ENCODE measurements at regions not wholly inside any gene's neighbourhood (a gene's known extent, or its start where the extent isn't known, plus 50 kb on each side); places are given as distances from the start of the nearest gene placed in this dataset.

DNA sequence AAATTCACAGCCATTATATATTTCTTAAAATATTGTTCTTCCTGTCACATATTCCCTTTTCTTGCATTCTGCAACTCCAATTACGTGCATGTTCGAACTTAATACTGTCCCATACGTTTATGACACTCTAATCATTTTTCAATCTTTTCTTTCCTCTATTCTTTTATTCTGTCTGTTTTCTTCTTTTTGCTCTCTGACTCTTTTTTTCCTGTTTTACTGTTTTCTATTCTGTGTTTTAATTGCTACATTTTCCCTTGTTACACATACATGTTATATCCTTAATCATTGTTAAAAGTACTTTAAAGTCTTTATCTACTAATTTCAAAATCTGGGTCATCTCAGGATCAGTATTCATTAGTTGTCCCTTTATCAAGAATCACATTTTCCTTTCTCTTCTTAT, 1149.1 kb upstream of the PCDH20 start:
- H3K27me3 ChIP-seq (ENCODE audit: insufficient read depth), result no peaks in the 10 kb centered on the region
- ATAC-seq, result no peak
- no peaks in the 10 kb centered on the region for H4K20me1 ChIP-seq (replicated peaks; ENCODE audit: insufficient read depth)
- H3K27ac Mint-ChIP-seq, result no peak overlapping the region
- no peaks in the 10 kb centered on the region for H3K36me3 ChIP-seq (ENCODE audit: insufficient read depth)
- H3K9me3 Mint-ChIP-seq, result no peaks in the 10 kb centered on the region
- no peaks in the 10 kb centered on the region for H3F3A ChIP-seq (replicated peaks; ENCODE audit: low read depth)
- H3K4me3 ChIP-seq, result no peak overlapping the region
- H3K9me2 ChIP-seq (ENCODE audit: insufficient read depth), result no peaks in the 10 kb centered on the region
- peaks cover 3% of the 10 kb centered on the region; the same call in 1 of the 3 replicates for H3K4me1 Mint-ChIP-seq
- no peak overlapping the region for H3K27ac ChIP-seq (ENCODE audit: low read depth)
- TF ChIP-seq ZNF331 (CRISPR knock-in tag; IDR thresholded peaks at IDR 0.05; ENCODE audit: low read depth), result no peak
- TF ChIP-seq POLR2AphosphoS5 (IDR thresholded peaks at IDR 0.05; ENCODE audit: low read depth), result no peak
- TF ChIP-seq NANOG (IDR thresholded peaks at IDR 0.05; ENCODE audit: borderline replicate concordance), result no peak
- TF ChIP-seq, protein P1, sequence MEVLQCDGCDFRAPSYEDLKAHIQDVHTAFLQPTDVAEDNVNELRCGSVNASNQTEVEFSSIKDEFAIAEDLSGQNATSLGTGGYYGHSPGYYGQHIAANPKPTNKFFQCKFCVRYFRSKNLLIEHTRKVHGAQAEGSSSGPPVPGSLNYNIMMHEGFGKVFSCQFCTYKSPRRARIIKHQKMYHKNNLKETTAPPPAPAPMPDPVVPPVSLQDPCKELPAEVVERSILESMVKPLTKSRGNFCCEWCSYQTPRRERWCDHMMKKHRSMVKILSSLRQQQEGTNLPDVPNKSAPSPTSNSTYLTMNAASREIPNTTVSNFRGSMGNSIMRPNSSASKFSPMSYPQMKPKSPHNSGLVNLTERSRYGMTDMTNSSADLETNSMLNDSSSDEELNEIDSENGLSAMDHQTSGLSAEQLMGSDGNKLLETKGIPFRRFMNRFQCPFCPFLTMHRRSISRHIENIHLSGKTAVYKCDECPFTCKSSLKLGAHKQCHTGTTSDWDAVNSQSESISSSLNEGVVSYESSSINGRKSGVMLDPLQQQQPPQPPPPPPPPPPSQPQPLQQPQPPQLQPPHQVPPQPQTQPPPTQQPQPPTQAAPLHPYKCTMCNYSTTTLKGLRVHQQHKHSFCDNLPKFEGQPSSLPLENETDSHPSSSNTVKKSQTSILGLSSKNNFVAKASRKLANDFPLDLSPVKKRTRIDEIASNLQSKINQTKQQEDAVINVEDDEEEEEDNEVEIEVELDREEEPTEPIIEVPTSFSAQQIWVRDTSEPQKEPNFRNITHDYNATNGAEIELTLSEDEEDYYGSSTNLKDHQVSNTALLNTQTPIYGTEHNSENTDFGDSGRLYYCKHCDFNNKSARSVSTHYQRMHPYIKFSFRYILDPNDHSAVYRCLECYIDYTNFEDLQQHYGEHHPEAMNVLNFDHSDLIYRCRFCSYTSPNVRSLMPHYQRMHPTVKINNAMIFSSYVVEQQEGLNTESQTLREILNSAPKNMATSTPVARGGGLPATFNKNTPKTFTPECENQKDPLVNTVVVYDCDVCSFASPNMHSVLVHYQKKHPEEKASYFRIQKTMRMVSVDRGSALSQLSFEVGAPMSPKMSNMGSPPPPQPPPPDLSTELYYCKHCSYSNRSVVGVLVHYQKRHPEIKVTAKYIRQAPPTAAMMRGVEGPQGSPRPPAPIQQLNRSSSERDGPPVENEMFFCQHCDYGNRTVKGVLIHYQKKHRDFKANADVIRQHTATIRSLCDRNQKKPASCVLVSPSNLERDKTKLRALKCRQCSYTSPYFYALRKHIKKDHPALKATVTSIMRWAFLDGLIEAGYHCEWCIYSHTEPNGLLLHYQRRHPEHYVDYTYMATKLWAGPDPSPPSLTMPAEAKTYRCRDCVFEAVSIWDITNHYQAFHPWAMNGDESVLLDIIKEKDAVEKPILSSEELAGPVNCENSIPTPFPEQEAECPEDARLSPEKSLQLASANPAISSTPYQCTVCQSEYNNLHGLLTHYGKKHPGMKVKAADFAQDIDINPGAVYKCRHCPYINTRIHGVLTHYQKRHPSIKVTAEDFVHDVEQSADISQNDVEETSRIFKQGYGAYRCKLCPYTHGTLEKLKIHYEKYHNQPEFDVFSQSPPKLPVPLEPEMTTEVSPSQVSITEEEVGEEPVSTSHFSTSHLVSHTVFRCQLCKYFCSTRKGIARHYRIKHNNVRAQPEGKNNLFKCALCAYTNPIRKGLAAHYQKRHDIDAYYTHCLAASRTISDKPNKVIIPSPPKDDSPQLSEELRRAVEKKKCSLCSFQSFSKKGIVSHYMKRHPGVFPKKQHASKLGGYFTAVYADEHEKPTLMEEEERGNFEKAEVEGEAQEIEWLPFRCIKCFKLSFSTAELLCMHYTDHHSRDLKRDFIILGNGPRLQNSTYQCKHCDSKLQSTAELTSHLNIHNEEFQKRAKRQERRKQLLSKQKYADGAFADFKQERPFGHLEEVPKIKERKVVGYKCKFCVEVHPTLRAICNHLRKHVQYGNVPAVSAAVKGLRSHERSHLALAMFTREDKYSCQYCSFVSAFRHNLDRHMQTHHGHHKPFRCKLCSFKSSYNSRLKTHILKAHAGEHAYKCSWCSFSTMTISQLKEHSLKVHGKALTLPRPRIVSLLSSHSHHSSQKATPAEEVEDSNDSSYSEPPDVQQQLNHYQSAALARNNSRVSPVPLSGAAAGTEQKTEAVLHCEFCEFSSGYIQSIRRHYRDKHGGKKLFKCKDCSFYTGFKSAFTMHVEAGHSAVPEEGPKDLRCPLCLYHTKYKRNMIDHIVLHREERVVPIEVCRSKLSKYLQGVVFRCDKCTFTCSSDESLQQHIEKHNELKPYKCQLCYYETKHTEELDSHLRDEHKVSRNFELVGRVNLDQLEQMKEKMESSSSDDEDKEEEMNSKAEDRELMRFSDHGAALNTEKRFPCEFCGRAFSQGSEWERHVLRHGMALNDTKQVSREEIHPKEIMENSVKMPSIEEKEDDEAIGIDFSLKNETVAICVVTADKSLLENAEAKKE (CRISPR knock-in tag; IDR thresholded peaks at IDR 0.05), result no peak
- TF ChIP-seq, protein P2, sequence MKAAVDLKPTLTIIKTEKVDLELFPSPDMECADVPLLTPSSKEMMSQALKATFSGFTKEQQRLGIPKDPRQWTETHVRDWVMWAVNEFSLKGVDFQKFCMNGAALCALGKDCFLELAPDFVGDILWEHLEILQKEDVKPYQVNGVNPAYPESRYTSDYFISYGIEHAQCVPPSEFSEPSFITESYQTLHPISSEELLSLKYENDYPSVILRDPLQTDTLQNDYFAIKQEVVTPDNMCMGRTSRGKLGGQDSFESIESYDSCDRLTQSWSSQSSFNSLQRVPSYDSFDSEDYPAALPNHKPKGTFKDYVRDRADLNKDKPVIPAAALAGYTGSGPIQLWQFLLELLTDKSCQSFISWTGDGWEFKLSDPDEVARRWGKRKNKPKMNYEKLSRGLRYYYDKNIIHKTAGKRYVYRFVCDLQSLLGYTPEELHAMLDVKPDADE (IDR thresholded peaks at IDR 0.05), result no peak
- TF ChIP-seq STAT1 (IDR thresholded peaks at IDR 0.05; ENCODE audit: unreplicated experiment), result no peak
- TF ChIP-seq REST (IDR thresholded peaks at IDR 0.05; ENCODE audit: unreplicated experiment), result no peak
- TF ChIP-seq CTCF (conservative IDR thresholded peaks at IDR 0.05; ENCODE audit: low read depth in 2 of 2), result no peak
- no peak for TF ChIP-seq EZH2phosphoT487 (IDR thresholded peaks at IDR 0.05; ENCODE audit: unreplicated experiment)
- TF ChIP-seq ZNF114 (CRISPR knock-in tag; IDR thresholded peaks at IDR 0.05), result no peak
- H2AFZ ChIP-seq, result no peak overlapping the region
- no peak overlapping the region for H3K4me3 Mint-ChIP-seq
- H3K4me2 ChIP-seq, result no peak overlapping the region
- no peaks in the 10 kb centered on the region for H3K27me3 Mint-ChIP-seq (ENCODE audit: insufficient read depth, low read depth, poor library complexity)
- DNase-seq (ENCODE audit: low spot score), result no peak
- no peaks in the 10 kb centered on the region for H3K36me3 Mint-ChIP-seq (ENCODE audit: low read depth)
- no peaks in the 10 kb centered on the region for H3K4me1 ChIP-seq (ENCODE audit: insufficient read depth)
- H3K79me2 ChIP-seq (replicated peaks; ENCODE audit: insufficient read depth), result no peaks in the 10 kb centered on the region

Measured in GM23338 (cell line).